Epithelial cell of esophagus (primary cell): ENCODE measurements at regions not wholly inside any gene's neighbourhood (a gene's known extent, or its start where the extent isn't known, plus 50 kb on each side); places are given as distances from the start of the nearest gene placed in this dataset.
A peak's percentile ranks its signal among the peaks of the same experiment; 100 is the strongest.

Source experiments
- DNase-seq: peaks from one replicate; pipeline ENCODE4 v3.0.0; 2010; ENCODE audit warnings: low read depth
- H3K4me3 ChIP-seq: 2 replicates; pipeline ENCODE4 v1.5.1; 2011; ENCODE audit warnings: mild to moderate bottlenecking, low read length, control low read depth
- CTCF ChIP-seq: IDR thresholded peaks from 2 replicates; pipeline ENCODE4 v1.5.1; 2011; ENCODE audit warnings: low read depth, mild to moderate bottlenecking, low read length, control low read depth, inconsistent platforms; ENCODE audit not compliant: insufficient read depth; ENCODE audit errors: missing control alignments

GRCh38 chr14:98877065-98877464, 394.9 kb downstream of the BCL11B start:
- no peak overlapping the region for H3K4me3 ChIP-seq
- peak; percentile 62 for DNase-seq
- no peak for TF ChIP-seq CTCF

DNA sequence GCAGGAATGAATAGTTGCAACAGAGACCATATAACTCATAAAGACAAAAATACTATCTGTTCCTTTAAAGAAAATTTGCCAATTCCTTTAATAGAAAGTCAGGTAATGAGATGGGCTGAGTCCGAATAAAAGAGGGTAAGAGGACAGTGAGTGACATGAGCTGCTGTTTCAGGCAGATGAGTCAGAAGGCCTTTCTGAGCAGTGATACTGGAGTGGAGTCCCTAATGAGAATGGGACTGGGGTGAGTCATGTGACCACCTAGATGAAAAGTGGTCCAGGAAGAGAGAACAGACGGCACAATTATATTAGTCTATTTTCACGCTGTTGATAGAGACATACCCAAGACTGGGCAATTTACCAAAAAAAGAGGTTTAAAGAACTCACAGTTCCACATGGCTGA, 393.7 kb downstream of the BCL11B start:
- no peak overlapping the region for H3K4me3 ChIP-seq
- no peak for DNase-seq
- TF ChIP-seq CTCF, result no peak

DNA sequence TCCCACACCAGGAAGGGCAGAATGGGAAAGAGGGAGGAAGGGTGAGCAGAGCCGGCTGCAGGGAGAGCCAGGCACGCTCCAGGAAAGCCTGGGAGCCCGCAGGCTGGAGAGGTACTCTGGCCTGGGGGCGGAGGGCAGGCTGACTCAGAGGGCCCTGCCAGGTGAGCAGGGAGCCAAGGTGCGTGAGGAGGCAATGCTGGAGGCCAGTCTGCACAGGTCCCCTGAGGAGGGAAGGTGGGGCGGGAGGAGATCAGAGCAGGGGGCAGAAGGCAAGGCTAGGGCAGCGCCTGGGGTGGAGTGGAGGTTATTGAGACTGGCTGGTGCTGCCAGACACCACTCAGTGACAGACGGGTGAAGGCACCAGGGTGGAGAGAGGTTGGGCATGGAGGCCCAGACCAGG, 385.0 kb downstream of the BCL11B start:
- peak; percentile 58 for DNase-seq
- no peak overlapping the region for H3K4me3 ChIP-seq
- no peak for TF ChIP-seq CTCF

DNA sequence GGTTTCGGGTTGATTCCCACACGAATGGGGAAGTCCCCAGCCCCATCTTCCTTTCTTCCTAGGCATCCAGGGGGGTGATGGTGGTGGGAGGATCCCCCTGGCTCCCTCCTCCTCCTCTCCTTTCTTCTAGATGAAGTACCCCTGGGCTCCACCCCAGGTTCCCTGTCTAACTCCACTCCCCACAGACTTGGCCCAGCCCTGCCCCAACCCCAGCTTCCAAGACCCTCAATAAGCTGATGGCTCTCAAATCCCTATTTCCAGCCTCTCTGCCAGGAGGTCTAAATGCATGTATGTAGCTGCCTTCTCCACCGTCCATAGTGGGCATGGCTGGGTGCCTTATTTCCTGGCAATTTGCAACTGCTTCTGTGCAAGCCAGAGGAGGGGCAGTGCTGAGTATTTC, 383.7 kb downstream of the BCL11B start:
- TF ChIP-seq CTCF, result no peak
- no peak for DNase-seq
- no peak overlapping the region for H3K4me3 ChIP-seq

GRCh38 chr14:98888927-98889835, 382.8 kb downstream of the BCL11B start:
- no peak for TF ChIP-seq CTCF
- no peak overlapping the region for H3K4me3 ChIP-seq

GRCh38 chr14:98889836-98890185, 382.2 kb downstream of the BCL11B start:
- DNase-seq, result no peak
- no peak overlapping the region for H3K4me3 ChIP-seq
- TF ChIP-seq CTCF, result no peak

More at GRCh38 chr14:98888927-98889835, 382.8 kb downstream of the BCL11B start:
- no peak for DNase-seq
